EL (cell line): ENCODE measurements at regions not wholly inside any gene's neighbourhood (a gene's known extent, or its start where the extent isn't known, plus 50 kb on each side); places are given as distances from the start of the nearest gene placed in this dataset.

ENCODE experiments used
- DNase-seq: peaks from one replicate; pipeline ENCODE4 v3.0.0-alpha.2; 2016

GRCh38 chr10:89153971-89154370 lies 53.1 kb downstream of the CH25H start:
- DNase-seq = no peak

- no peak for DNase-seq
Measured at GRCh38 chr10:89153116-89153515, 54.0 kb downstream of the CH25H start.

- DNase-seq = peak; percentile 26
Measured at GRCh38 chr10:89151857-89152256, 55.3 kb downstream of the CH25H start.

GRCh38 chr10:89148061-89148460 lies 59.1 kb downstream of the CH25H start:
- DNase-seq = no peak

GRCh38 chr10:89147256-89147655 lies 59.9 kb downstream of the CH25H start:
- peak; percentile 45 for DNase-seq

- no peak for DNase-seq
Measured at GRCh38 chr10:89144836-89145235, 62.3 kb downstream of the CH25H start.

GRCh38 chr10:89142590-89142989 lies 64.5 kb downstream of the CH25H start:
- no peak for DNase-seq

- no peak for DNase-seq
Measured at GRCh38 chr10:89138755-89139490, 68.2 kb downstream of the CH25H start.

- no peak for DNase-seq
Measured at GRCh38 chr10:89134963-89135362, 72.2 kb downstream of the CH25H start.

GRCh38 chr10:89129911-89130310 lies 77.2 kb downstream of the CH25H start:
- peak; percentile 93 for DNase-seq

GRCh38 chr10:89122433-89123051 lies 84.6 kb downstream of the CH25H start:
- no peak for DNase-seq

GRCh38 chr10:89121764-89122020 lies 85.4 kb downstream of the CH25H start:
- DNase-seq = no peak

- peak; percentile 34 for DNase-seq
Measured at GRCh38 chr10:89120931-89121763, 86.0 kb downstream of the CH25H start.

- no peak for DNase-seq
Measured at GRCh38 chr10:89119651-89120050, 87.5 kb downstream of the CH25H start.

GRCh38 chr10:89118091-89118490 lies 89.0 kb downstream of the CH25H start:
- peak; percentile 76 for DNase-seq

- DNase-seq = peak; percentile 80
Measured at GRCh38 chr10:89115876-89116627, 91.1 kb downstream of the CH25H start.

GRCh38 chr10:89114846-89115625 lies 92.1 kb downstream of the CH25H start:
- DNase-seq = peak; percentile 13

GRCh38 chr10:89102735-89103134 lies 104.4 kb downstream of the CH25H start:
- DNase-seq = no peak

- no peak for DNase-seq
Measured at GRCh38 chr10:89101943-89102342, 105.2 kb downstream of the CH25H start.

GRCh38 chr10:89100680-89101079 lies 106.4 kb downstream of the CH25H start:
- peak; percentile 73 for DNase-seq

GRCh38 chr10:89097226-89097625 lies 106.6 kb downstream of the FAS start:
- DNase-seq = no peak

- no peak for DNase-seq
Measured at GRCh38 chr10:89095701-89096391, 105.2 kb downstream of the FAS start.
